ENCODE measurements at regions not wholly inside any gene's neighbourhood (a gene's known extent, or its start where the extent isn't known, plus 50 kb on each side); places are given as distances from the start of the nearest gene placed in this dataset.
A peak's percentile ranks its signal among the peaks of the same experiment; 100 is the strongest.

- peaks cover 7 to 11% of the 10 kb centered on the region in 2 donors for H3K9me3 ChIP-seq (replicated peaks in 1 of 2; ENCODE audit: control insufficient read depth in 1 of 2, insufficient read depth in 1 of 2, low read length in 2 of 2)
- TF ChIP-seq CTCF (IDR thresholded peaks at IDR 0.05) = no peak
- H3K9ac ChIP-seq (ENCODE audit: insufficient read depth, low read length, poor library complexity, severe bottlenecking) = no peak overlapping the region
- no peak overlapping the region for H3K4me3 Mint-ChIP-seq
- no CpG with 5 or more reads among the region's 1 CpG for WGBS (ENCODE audit: insufficient coverage)
- no peak overlapping the region for H3K27ac Mint-ChIP-seq
- DNase-seq = no peak
- peaks cover 6 to 7% of the 10 kb centered on the region in 2 donors for H3K4me1 ChIP-seq (ENCODE audit: control insufficient read depth in 1 of 2, insufficient read depth in 2 of 2, low read length in 2 of 2)
- H3K27me3 ChIP-seq (ENCODE audit: control insufficient read depth in 2 of 2, insufficient read depth in 2 of 2, low read length in 2 of 2) = no peaks in the 10 kb centered on the region
- no peak overlapping the region for H3K4me2 ChIP-seq (replicated peaks; ENCODE audit: extremely low read depth, low read length, poor library complexity, severe bottlenecking)
- intact Hi-C loops (cut with micrococcal nuclease) = no loop called here
- H3K36me3 Mint-ChIP-seq = no peaks in the 10 kb centered on the region
- peaks cover 9% of the 10 kb centered on the region for H3K4me1 Mint-ChIP-seq
- H3K9me3 Mint-ChIP-seq = peaks cover 7 to 24% (median 12%) of the 10 kb centered on the region in 7 donors
- H3K4me3 ChIP-seq (replicated peaks in 1 of 3; ENCODE audit: low read depth in 2 of 3, low read length in 3 of 3) = no peak overlapping the region
- H3K79me2 ChIP-seq (ENCODE audit: insufficient read depth, low read length) = no peaks in the 10 kb centered on the region
- no peak overlapping the region for H2AFZ ChIP-seq (ENCODE audit: insufficient read depth, low read depth, low read length, poor library complexity, severe bottlenecking)
- peaks cover 0 to 2% (median 1%) of the 10 kb centered on the region in 3 donors for H3K27me3 Mint-ChIP-seq (ENCODE audit: low read depth in 3 of 3)
- H3K36me3 ChIP-seq (replicated peaks in 1 of 2; ENCODE audit: control insufficient read depth in 1 of 2, insufficient read depth in 2 of 2, low read length in 2 of 2) = no peaks in the 10 kb centered on the region
- H3K27ac ChIP-seq (ENCODE audit: low read depth in 1 of 2, low read length in 2 of 2) = no peak overlapping the region
- no peaks in the 10 kb centered on the region for H4K20me1 ChIP-seq (ENCODE audit: insufficient read depth, low read length)
Observed at GRCh38 chr3:67087788-67088187, 89.7 kb downstream of the KBTBD8 start.

GRCh38 chr3:67090474-67090873, 92.4 kb downstream of the KBTBD8 start:
- no peak for DNase-seq
- Histone ChIP-seq H2AFZ (ENCODE audit: insufficient read depth, low read depth, low read length, poor library complexity, severe bottlenecking) (no peak overlapping the region), H3K27me3 (ENCODE audit: control insufficient read depth in 2 of 2, insufficient read depth in 2 of 2, low read length in 2 of 2) (no peaks in the 10 kb centered on the region), H3K4me1 (ENCODE audit: control insufficient read depth in 1 of 2, insufficient read depth in 2 of 2, low read length in 2 of 2) (no peaks in the 10 kb centered on the region), H3K4me3 (replicated peaks in 1 of 3; ENCODE audit: low read depth in 2 of 3, low read length in 3 of 3) (no peak overlapping the region), H4K20me1 (ENCODE audit: insufficient read depth, low read length) (no peaks in the 10 kb centered on the region), H3K79me2 (ENCODE audit: insufficient read depth, low read length) (no peaks in the 10 kb centered on the region), H3K27ac (ENCODE audit: low read depth in 1 of 2, low read length in 2 of 2) (no peak overlapping the region), H3K4me2 (replicated peaks; ENCODE audit: extremely low read depth, low read length, poor library complexity, severe bottlenecking) (no peak overlapping the region), H3K9me3 (replicated peaks in 1 of 2; ENCODE audit: control insufficient read depth in 1 of 2, insufficient read depth in 1 of 2, low read length in 2 of 2) (no peaks in the 10 kb centered on the region), H3K9ac (ENCODE audit: insufficient read depth, low read length, poor library complexity, severe bottlenecking) (no peak overlapping the region), H3K36me3 (replicated peaks in 1 of 2; ENCODE audit: control insufficient read depth in 1 of 2, insufficient read depth in 2 of 2, low read length in 2 of 2) (no peaks in the 10 kb centered on the region)
- H3K36me3 Mint-ChIP-seq = no peaks in the 10 kb centered on the region
- intact Hi-C loops (cut with micrococcal nuclease) = no loop called here
- peak overlapping the region in 1 of 7 donors; percentile 14 for H3K27ac Mint-ChIP-seq
- peaks cover 0 to 9% (median 2%) of the 10 kb centered on the region in 7 donors for H3K9me3 Mint-ChIP-seq
- no peak for TF ChIP-seq CTCF (IDR thresholded peaks at IDR 0.05)
- H3K27me3 Mint-ChIP-seq (ENCODE audit: low read depth in 3 of 3) = no peaks in the 10 kb centered on the region
- no peaks in the 10 kb centered on the region for H3K4me1 Mint-ChIP-seq
- H3K4me3 Mint-ChIP-seq = no peak overlapping the region

Measured in CD14-positive monocyte (primary cell).